MCF 10A (cell line): ENCODE measurements at regions not wholly inside any gene's neighbourhood (a gene's known extent, or its start where the extent isn't known, plus 50 kb on each side); places are given as distances from the start of the nearest gene placed in this dataset.

ENCODE experiments used
- BruUV-seq: library from RNA; stranded (reverse); fragments of 400-500 nt; replicated peaks from 2 replicates; lab custom pipeline; 2021; lab: Mats Ljungman, UMichigan
- CTCF ChIA-PET: fragments of 300-600 bp; sonication (Branson Sonifier 250); formaldehyde crosslinking; extraction: SDS; loops from one replicate; lab custom pipeline; 2021; ENCODE audit warnings: antibody characterized with exemption, inconsistent platforms; lab: Yijun Ruan, JAX
- POLR2A ChIA-PET: fragments of 300-600, 350-650 bp; sonication (Branson Sonifier 250); formaldehyde crosslinking; extraction: SDS; loops from one replicate; lab custom pipeline; 2020; ENCODE audit warnings: antibody characterized with exemption, inconsistent platforms; lab: Yijun Ruan, JAX
- DNase-seq: peaks from one replicate; pipeline ENCODE4 v3.0.0-alpha.2; 2018; ENCODE audit not compliant: unreplicated experiment
- H3K27ac Mint-ChIP-seq: one replicate; pipeline ENCODE4 v1.8.0; 2022; ENCODE audit warnings: mild to moderate bottlenecking, low read depth, mixed read lengths; ENCODE audit not compliant: unreplicated experiment
- H3K27me3 Mint-ChIP-seq: one replicate; pipeline ENCODE4 v1.8.0; 2022; ENCODE audit warnings: mixed read lengths; ENCODE audit not compliant: insufficient read depth, unreplicated experiment
- H3K36me3 Mint-ChIP-seq: one replicate; pipeline ENCODE4 v1.8.0; 2022; ENCODE audit warnings: mild to moderate bottlenecking, moderate library complexity, mixed read lengths; ENCODE audit not compliant: insufficient read depth, unreplicated experiment
- H3K4me1 Mint-ChIP-seq: one replicate; pipeline ENCODE4 v1.8.0; 2022; ENCODE audit warnings: mixed read lengths; ENCODE audit not compliant: insufficient read depth, unreplicated experiment
- H3K4me3 Mint-ChIP-seq: one replicate; pipeline ENCODE4 v1.8.0; 2022; ENCODE audit warnings: mild to moderate bottlenecking, moderate library complexity, mixed read lengths; ENCODE audit not compliant: unreplicated experiment
- H3K9me3 Mint-ChIP-seq: one replicate; pipeline ENCODE4 v1.8.0; 2022; ENCODE audit warnings: mixed read lengths; ENCODE audit not compliant: unreplicated experiment
- intact Hi-C: fragments of 100-400 bp; cut with micrococcal nuclease; formaldehyde crosslinking; loops from 2 replicates; pipeline ENCODE4 v1.14.1; 2022
- TF ChIP-seq, protein P1 (sequence below): fragments of 200-600 bp; IDR thresholded peaks from one replicate; pipeline ENCODE4 v1.8.0; 2022; ENCODE audit warnings: antibody characterized with exemption, mild to moderate bottlenecking; ENCODE audit not compliant: unreplicated experiment

DNA sequence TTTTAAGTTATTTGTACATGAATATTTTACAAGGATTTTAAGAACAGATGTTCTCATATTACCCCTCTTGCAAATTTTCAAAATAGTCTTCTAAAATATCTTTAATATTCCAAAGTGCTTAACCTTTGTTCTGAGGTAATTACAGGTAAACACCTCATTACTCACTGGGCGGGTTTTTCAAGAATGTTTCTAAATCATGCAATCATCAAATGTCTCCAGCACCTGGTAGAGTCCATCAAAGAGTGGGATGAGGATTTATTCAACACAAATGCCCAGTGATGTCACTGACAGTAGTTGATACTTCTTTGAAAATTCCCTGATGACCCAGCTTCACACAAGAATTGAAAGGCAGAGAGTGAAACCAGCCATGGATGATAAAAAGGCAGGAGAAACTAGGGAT, 114.4 kb downstream of the SEC61B start:
- Mint-ChIP-seq H3K4me3 (no peak overlapping the region), H3K9me3 (no peaks in the 10 kb centered on the region), H3K27ac (no peak overlapping the region), H3K27me3 (no peaks in the 10 kb centered on the region), H3K36me3 (peaks cover 4% of the 10 kb centered on the region), H3K4me1 (no peaks in the 10 kb centered on the region)
- CTCF ChIA-PET: no interaction called here
- BruUV-seq: no TSS peak
- POLR2A ChIA-PET: interaction anchor here (0.7 to 1.2 kb wide), 2 partner anchors 9 to 130 kb away, joined by 3 read pairs; no protein-coding TSS in a partner anchor
- TF ChIP-seq, protein P1, sequence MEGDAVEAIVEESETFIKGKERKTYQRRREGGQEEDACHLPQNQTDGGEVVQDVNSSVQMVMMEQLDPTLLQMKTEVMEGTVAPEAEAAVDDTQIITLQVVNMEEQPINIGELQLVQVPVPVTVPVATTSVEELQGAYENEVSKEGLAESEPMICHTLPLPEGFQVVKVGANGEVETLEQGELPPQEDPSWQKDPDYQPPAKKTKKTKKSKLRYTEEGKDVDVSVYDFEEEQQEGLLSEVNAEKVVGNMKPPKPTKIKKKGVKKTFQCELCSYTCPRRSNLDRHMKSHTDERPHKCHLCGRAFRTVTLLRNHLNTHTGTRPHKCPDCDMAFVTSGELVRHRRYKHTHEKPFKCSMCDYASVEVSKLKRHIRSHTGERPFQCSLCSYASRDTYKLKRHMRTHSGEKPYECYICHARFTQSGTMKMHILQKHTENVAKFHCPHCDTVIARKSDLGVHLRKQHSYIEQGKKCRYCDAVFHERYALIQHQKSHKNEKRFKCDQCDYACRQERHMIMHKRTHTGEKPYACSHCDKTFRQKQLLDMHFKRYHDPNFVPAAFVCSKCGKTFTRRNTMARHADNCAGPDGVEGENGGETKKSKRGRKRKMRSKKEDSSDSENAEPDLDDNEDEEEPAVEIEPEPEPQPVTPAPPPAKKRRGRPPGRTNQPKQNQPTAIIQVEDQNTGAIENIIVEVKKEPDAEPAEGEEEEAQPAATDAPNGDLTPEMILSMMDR: no peak
- DNase-seq: no peak
- intact Hi-C loops: no loop called here

DNA sequence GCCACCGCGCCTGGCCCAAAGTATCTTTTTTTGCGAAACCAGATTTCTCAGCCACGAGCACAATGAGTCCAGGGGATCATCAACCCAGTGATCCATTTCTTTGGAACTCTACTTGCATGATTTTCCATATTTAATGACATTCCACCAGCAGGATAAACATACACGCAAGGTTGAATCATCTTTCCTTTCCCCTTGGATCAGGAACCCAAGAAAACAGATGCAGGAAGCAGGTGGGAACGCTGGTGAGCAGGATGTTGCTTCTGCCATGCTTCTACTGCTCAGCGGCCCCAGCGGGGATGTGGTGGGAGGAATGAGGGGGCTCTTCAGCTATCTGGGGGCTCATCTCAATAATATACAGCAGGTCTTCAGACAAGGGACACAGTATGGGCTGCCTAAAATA, 118.2 kb downstream of the SEC61B start:
- intact Hi-C loops: no loop called here
- POLR2A ChIA-PET: no interaction called here
- no peak overlapping the region for H3K4me3 Mint-ChIP-seq
- CTCF ChIA-PET: interaction anchor here (1.4 kb wide), 1 partner anchor 9 kb away, joined by 3 read pairs; no protein-coding TSS in a partner anchor
- peaks cover 4% of the 10 kb centered on the region for H3K36me3 Mint-ChIP-seq
- no peaks in the 10 kb centered on the region for H3K4me1 Mint-ChIP-seq
- no peak overlapping the region for H3K27ac Mint-ChIP-seq
- DNase-seq: no peak
- TF ChIP-seq, protein P1: no peak
- no TSS peak for BruUV-seq
- H3K9me3 Mint-ChIP-seq: no peaks in the 10 kb centered on the region
- no peaks in the 10 kb centered on the region for H3K27me3 Mint-ChIP-seq

DNA sequence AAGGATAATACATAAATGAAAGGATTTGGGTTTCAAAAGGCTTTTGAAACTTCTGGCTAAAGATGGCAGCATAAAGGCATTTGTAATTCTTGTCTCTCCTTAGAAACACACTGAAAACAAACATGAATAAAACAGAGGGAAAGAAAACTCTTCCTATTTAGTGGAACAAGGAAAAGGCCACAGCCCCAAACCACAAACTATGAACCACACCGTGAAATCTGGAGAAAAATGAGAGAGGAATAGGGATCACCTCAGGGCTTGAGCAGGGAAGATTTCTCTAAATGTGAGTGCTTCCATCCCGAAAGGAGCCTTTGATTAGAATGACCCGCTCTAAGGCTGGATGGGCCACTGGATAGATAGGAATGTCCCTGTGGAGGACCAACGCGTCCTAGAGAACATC, 119.6 kb downstream of the SEC61B start:
- TF ChIP-seq, protein P1: no peak
- Mint-ChIP-seq H3K36me3 (peaks cover 4% of the 10 kb centered on the region), H3K27me3 (no peaks in the 10 kb centered on the region), H3K9me3 (no peaks in the 10 kb centered on the region), H3K4me1 (peaks cover 5% of the 10 kb centered on the region), H3K4me3 (no peak overlapping the region), H3K27ac (no peak overlapping the region)
- POLR2A ChIA-PET: no interaction called here
- CTCF ChIA-PET: interaction anchor here (1.4 kb wide), 1 partner anchor 8 kb away, joined by 3 read pairs; no protein-coding TSS in a partner anchor
- intact Hi-C loops: no loop called here
- no peak for DNase-seq
- no TSS peak for BruUV-seq

DNA sequence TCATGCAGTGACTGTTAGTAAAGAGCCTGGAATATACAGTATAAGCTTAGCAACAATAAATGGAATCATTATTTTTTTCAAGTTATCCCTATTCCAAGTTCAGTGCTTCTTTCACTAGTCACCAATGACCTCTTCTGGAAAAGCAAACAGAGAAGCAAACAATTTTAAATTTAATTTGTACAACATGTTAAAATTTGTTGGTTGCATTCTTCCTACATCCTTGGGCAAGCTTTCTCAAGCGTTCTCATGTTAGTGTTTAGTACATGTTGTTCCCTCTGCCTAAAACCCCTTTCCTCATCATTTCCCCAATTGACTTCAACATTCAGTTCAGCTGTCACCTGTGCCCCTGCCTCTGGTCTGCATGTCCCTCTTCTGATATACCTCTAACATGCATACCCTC, 123.4 kb downstream of the SEC61B start:
- CTCF ChIA-PET: interaction anchor here (0.6 to 0.7 kb wide), 2 partner anchors 249 to 564 kb away, joined by 3 to 4 read pairs; no protein-coding TSS in a partner anchor
- POLR2A ChIA-PET: interaction anchor here (0.6 kb wide), 1 partner anchor 1425 kb away, joined by 3 read pairs; no protein-coding TSS in a partner anchor
- TF ChIP-seq, protein P1: no peak
- Mint-ChIP-seq H3K4me1 (peaks cover 5% of the 10 kb centered on the region), H3K9me3 (no peaks in the 10 kb centered on the region), H3K27ac (no peak overlapping the region), H3K36me3 (peaks cover 4% of the 10 kb centered on the region), H3K4me3 (no peak overlapping the region), H3K27me3 (no peaks in the 10 kb centered on the region)
- intact Hi-C loops: no loop called here
- BruUV-seq: no TSS peak
- no peak for DNase-seq
